ENCODE measurements at regions not wholly inside any gene's neighbourhood (a gene's known extent, or its start where the extent isn't known, plus 50 kb on each side); places are given as distances from the start of the nearest gene placed in this dataset.
A peak's percentile ranks its signal among the peaks of the same experiment; 100 is the strongest.

- WGBS, result 61% methylated on average over 2 of the region's 2 CpGs
- H3K9ac ChIP-seq (ENCODE audit: low read depth in 1 of 2, low read length in 2 of 2), result no peak overlapping the region
- DNase-seq (ENCODE audit: low spot score), result no peak
- no peaks in the 10 kb centered on the region for H3K36me3 ChIP-seq (ENCODE audit: control insufficient read depth in 4 of 4, insufficient read depth in 3 of 4, low read depth in 1 of 4, low read length in 3 of 4)
- H3K4me1 ChIP-seq (ENCODE audit: control insufficient read depth in 4 of 4, insufficient read depth in 4 of 4, low read length in 3 of 4), result no peaks in the 10 kb centered on the region
- no peaks in the 10 kb centered on the region for H3K9me3 ChIP-seq (ENCODE audit: control insufficient read depth in 4 of 4, low read length in 3 of 4)
- H3K4me3 ChIP-seq (ENCODE audit: low read depth in 1 of 3, low read length in 3 of 3), result no peak overlapping the region
- H3K27me3 ChIP-seq (ENCODE audit: control insufficient read depth in 4 of 4, insufficient read depth in 4 of 4, low read length in 3 of 4), result no peaks in the 10 kb centered on the region
- H3K27ac ChIP-seq (ENCODE audit: low read depth in 1 of 2, low read length in 2 of 2), result no peak overlapping the region
- peak in 1 of 2 donors; percentile 27 for TF ChIP-seq RXRA (IDR thresholded peaks at IDR 0.05)
- TF ChIP-seq MAX (IDR thresholded peaks at IDR 0.05), result peak; percentile 13
- no peak for TF ChIP-seq ATF3 (IDR thresholded peaks at IDR 0.05)
- no peak for TF ChIP-seq GABPA (IDR thresholded peaks at IDR 0.05 in 1 of 2, conservative IDR thresholded peaks at IDR 0.05 in 1 of 2)
- peak; percentile 21 for TF ChIP-seq NR2F2 (IDR thresholded peaks at IDR 0.05)
- no peak for TF ChIP-seq HNF4G (IDR thresholded peaks at IDR 0.05)
Measured at GRCh38 chr5:164090358-164090757, 584.9 kb downstream of the MAT2B start.

GRCh38 chr5:164091836-164092235 is 586.4 kb downstream of the MAT2B start:
- Histone ChIP-seq H3K9me3 (ENCODE audit: control insufficient read depth in 4 of 4, low read length in 3 of 4) (no peaks in the 10 kb centered on the region), H3K4me3 (ENCODE audit: low read depth in 1 of 3, low read length in 3 of 3) (no peak overlapping the region), H3K9ac (ENCODE audit: low read depth in 1 of 2, low read length in 2 of 2) (no peak overlapping the region), H3K27me3 (ENCODE audit: control insufficient read depth in 4 of 4, insufficient read depth in 4 of 4, low read length in 3 of 4) (no peaks in the 10 kb centered on the region), H3K27ac (ENCODE audit: low read depth in 1 of 2, low read length in 2 of 2) (no peak overlapping the region), H3K36me3 (ENCODE audit: control insufficient read depth in 4 of 4, insufficient read depth in 3 of 4, low read depth in 1 of 4, low read length in 3 of 4) (no peaks in the 10 kb centered on the region), H3K4me1 (ENCODE audit: control insufficient read depth in 4 of 4, insufficient read depth in 4 of 4, low read length in 3 of 4) (no peaks in the 10 kb centered on the region)
- no peak for TF ChIP-seq HNF4G (IDR thresholded peaks at IDR 0.05)
- no peak for TF ChIP-seq RXRA (IDR thresholded peaks at IDR 0.05)
- no peak for TF ChIP-seq FOXA2 (IDR thresholded peaks at IDR 0.05)
- TF ChIP-seq HNF4A (conservative IDR thresholded peaks at IDR 0.05), result no peak
- no peak for TF ChIP-seq EGR1 (IDR thresholded peaks at IDR 0.05; ENCODE audit: low read depth in 2 of 2)
- no peak for TF ChIP-seq JUND (IDR thresholded peaks at IDR 0.05)
- no peak for TF ChIP-seq ATF3 (IDR thresholded peaks at IDR 0.05)
- TF ChIP-seq GABPA (IDR thresholded peaks at IDR 0.05 in 1 of 2, conservative IDR thresholded peaks at IDR 0.05 in 1 of 2), result no peak
- WGBS, result 63% methylated on average over 2 of the region's 2 CpGs
- no peak for DNase-seq (ENCODE audit: low spot score)

- Histone ChIP-seq H3K9me3 (ENCODE audit: control insufficient read depth in 4 of 4, low read length in 3 of 4) (no peaks in the 10 kb centered on the region), H3K9ac (ENCODE audit: low read depth in 1 of 2, low read length in 2 of 2) (no peak overlapping the region), H3K27ac (ENCODE audit: low read depth in 1 of 2, low read length in 2 of 2) (no peak overlapping the region), H3K4me1 (ENCODE audit: control insufficient read depth in 4 of 4, insufficient read depth in 4 of 4, low read length in 3 of 4) (no peaks in the 10 kb centered on the region), H3K4me3 (ENCODE audit: low read depth in 1 of 3, low read length in 3 of 3) (no peak overlapping the region), H3K36me3 (ENCODE audit: control insufficient read depth in 4 of 4, insufficient read depth in 3 of 4, low read depth in 1 of 4, low read length in 3 of 4) (no peaks in the 10 kb centered on the region), H3K27me3 (ENCODE audit: control insufficient read depth in 4 of 4, insufficient read depth in 4 of 4, low read length in 3 of 4) (no peaks in the 10 kb centered on the region)
- no peak for TF ChIP-seq HNF4A (conservative IDR thresholded peaks at IDR 0.05)
- no peak for TF ChIP-seq NR2F2 (IDR thresholded peaks at IDR 0.05)
- no peak for TF ChIP-seq CTCF (IDR thresholded peaks at IDR 0.05; ENCODE audit: low read depth, low read length, missing input control)
- no peak for TF ChIP-seq SP1 (IDR thresholded peaks at IDR 0.05)
- TF ChIP-seq RXRA (IDR thresholded peaks at IDR 0.05), result no peak
- TF ChIP-seq ZBTB33 (IDR thresholded peaks at IDR 0.05), result no peak
- no peak for TF ChIP-seq GABPA (IDR thresholded peaks at IDR 0.05 in 1 of 2, conservative IDR thresholded peaks at IDR 0.05 in 1 of 2)
- TF ChIP-seq JUND (IDR thresholded peaks at IDR 0.05), result no peak
- no peak for TF ChIP-seq HNF4G (IDR thresholded peaks at IDR 0.05)
- TF ChIP-seq REST (IDR thresholded peaks at IDR 0.05), result no peak
- TF ChIP-seq MAX (IDR thresholded peaks at IDR 0.05), result no peak
- no peak for TF ChIP-seq YY1 (IDR thresholded peaks at IDR 0.05)
- no peak for TF ChIP-seq ATF3 (IDR thresholded peaks at IDR 0.05)
- 39% methylated on average over 3 of the region's 3 CpGs for WGBS
- DNase-seq (ENCODE audit: low spot score), result no peak
Measured at GRCh38 chr5:164094291-164094690, 588.9 kb downstream of the MAT2B start.

All from liver (tissue), 8 donors.